ENCODE measurements at regions not wholly inside any gene's neighbourhood (a gene's known extent, or its start where the extent isn't known, plus 50 kb on each side); places are given as distances from the start of the nearest gene placed in this dataset.

GRCh38 chr15:96553931-96554330 lies 223.4 kb downstream of the NR2F2 start:
- no peaks in the 10 kb centered on the region for H3K36me3 ChIP-seq (replicated peaks)
- no peak overlapping the region for H3K27ac ChIP-seq
- TF ChIP-seq, protein P1, sequence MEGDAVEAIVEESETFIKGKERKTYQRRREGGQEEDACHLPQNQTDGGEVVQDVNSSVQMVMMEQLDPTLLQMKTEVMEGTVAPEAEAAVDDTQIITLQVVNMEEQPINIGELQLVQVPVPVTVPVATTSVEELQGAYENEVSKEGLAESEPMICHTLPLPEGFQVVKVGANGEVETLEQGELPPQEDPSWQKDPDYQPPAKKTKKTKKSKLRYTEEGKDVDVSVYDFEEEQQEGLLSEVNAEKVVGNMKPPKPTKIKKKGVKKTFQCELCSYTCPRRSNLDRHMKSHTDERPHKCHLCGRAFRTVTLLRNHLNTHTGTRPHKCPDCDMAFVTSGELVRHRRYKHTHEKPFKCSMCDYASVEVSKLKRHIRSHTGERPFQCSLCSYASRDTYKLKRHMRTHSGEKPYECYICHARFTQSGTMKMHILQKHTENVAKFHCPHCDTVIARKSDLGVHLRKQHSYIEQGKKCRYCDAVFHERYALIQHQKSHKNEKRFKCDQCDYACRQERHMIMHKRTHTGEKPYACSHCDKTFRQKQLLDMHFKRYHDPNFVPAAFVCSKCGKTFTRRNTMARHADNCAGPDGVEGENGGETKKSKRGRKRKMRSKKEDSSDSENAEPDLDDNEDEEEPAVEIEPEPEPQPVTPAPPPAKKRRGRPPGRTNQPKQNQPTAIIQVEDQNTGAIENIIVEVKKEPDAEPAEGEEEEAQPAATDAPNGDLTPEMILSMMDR (IDR thresholded peaks at IDR 0.05; ENCODE audit: low read depth, low read length, missing control alignments) = no peak
- no peak for DNase-seq
- in situ Hi-C loops (cut with HindIII; ENCODE audit: low pct_ligation_motif_present, low sequenced_read_pairs) = no loop called here
- H3K4me3 ChIP-seq (ENCODE audit: low read depth, low read length) = no peak overlapping the region
- H3K27me3 ChIP-seq (replicated peaks) = no peaks in the 10 kb centered on the region

GRCh38 chr15:96554541-96554940 lies 224.0 kb downstream of the NR2F2 start:
- H3K27me3 ChIP-seq (replicated peaks) = no peaks in the 10 kb centered on the region
- H3K36me3 ChIP-seq (replicated peaks) = no peaks in the 10 kb centered on the region
- no peak overlapping the region for H3K27ac ChIP-seq
- H3K4me3 ChIP-seq (ENCODE audit: low read depth, low read length) = no peak overlapping the region
- TF ChIP-seq, protein P1 (IDR thresholded peaks at IDR 0.05; ENCODE audit: low read depth, low read length, missing control alignments) = no peak
- DNase-seq = no peak
- in situ Hi-C loops (cut with HindIII; ENCODE audit: low pct_ligation_motif_present, low sequenced_read_pairs) = no loop called here

- Histone ChIP-seq H3K27me3 (replicated peaks) (no peaks in the 10 kb centered on the region), H3K4me3 (ENCODE audit: low read depth, low read length) (no peak overlapping the region), H3K36me3 (replicated peaks) (no peaks in the 10 kb centered on the region), H3K27ac (no peak overlapping the region)
- in situ Hi-C loops (cut with HindIII; ENCODE audit: low pct_ligation_motif_present, low sequenced_read_pairs) = no loop called here
- DNase-seq = no peak
- TF ChIP-seq, protein P1 (IDR thresholded peaks at IDR 0.05; ENCODE audit: low read depth, low read length, missing control alignments) = no peak
These were observed 228.6 kb downstream of the NR2F2 start for GRCh38 chr15:96559087-96559486.

DNA sequence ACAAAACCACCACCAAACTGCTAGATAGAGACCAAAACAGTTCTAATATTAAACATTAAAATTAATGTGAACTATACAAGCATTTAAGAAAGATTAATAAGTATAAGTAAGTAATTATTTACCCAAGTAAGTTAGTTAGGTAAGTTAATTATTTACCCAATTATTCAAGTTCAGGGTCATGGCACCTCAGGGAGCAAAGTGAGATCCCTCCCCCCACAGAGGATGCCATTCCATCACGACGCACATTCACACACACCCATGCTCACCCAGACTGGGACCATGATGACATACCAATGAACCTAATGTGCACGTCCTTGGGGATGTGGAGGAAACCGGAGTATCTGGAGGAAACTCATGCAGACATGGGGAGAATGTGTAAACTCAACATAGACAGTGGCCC lies 229.1 kb downstream of the NR2F2 start:
- no peak overlapping the region for H3K27ac ChIP-seq
- TF ChIP-seq, protein P1 (IDR thresholded peaks at IDR 0.05; ENCODE audit: low read depth, low read length, missing control alignments) = no peak
- no peaks in the 10 kb centered on the region for H3K36me3 ChIP-seq (replicated peaks)
- no peak overlapping the region for H3K4me3 ChIP-seq (ENCODE audit: low read depth, low read length)
- DNase-seq = no peak
- no peaks in the 10 kb centered on the region for H3K27me3 ChIP-seq (replicated peaks)
- in situ Hi-C loops (cut with HindIII; ENCODE audit: low pct_ligation_motif_present, low sequenced_read_pairs) = no loop called here

DNA sequence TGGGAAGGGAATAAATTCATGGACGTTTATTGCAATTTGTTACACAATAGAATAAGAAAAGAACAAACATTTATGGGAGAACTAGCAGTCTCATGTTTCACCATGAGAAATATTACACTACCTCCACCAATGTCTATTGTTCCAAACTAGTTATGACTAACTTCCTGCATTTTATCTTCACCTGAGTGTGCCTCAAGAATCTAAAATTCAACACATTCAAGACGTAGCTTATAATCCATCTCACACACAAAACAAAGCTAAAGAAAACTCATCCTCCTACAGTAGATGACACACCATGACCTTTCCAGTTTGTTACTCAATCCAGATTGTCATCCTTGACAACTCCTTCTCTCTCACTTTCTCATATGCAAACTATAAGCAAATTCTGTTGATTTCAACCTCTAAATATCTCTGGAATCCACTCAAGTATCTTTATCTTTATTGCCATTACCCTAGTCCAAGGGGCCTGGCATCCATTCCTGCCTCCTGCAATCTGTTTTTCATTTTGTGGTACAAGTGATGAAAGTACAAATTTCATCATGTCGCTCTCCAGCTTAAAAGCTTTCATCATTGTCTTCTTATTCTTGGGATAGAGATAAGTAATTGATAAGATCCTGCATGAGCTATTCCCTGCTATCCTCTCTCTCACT lies 229.9 kb downstream of the NR2F2 start:
- H3K27ac ChIP-seq = no peak overlapping the region
- H3K36me3 ChIP-seq (replicated peaks) = no peaks in the 10 kb centered on the region
- TF ChIP-seq, protein P1 (IDR thresholded peaks at IDR 0.05; ENCODE audit: low read depth, low read length, missing control alignments) = no peak
- H3K27me3 ChIP-seq (replicated peaks) = no peaks in the 10 kb centered on the region
- H3K4me3 ChIP-seq (ENCODE audit: low read depth, low read length) = no peak overlapping the region
- DNase-seq = no peak
- in situ Hi-C loops (cut with HindIII; ENCODE audit: low pct_ligation_motif_present, low sequenced_read_pairs) = no loop called here

DNA sequence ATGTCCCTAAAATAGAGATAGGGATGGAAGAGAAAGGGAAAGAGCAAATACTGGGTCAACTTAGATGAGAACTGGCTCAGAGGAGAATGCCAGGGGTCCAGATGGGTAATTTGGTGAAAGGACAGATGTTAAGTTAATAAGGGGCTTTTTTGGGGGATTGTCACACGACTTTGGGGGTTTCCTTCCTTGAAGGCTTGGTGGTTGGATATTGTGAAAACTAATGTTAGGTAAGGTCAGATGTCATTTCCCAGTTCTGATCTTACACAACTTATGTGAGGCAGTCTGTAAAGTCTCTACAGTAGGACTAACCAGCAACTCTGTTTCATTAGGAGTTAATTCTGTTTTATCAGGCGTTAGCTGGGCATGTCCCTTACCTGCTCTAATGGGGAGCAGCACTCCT lies 231.1 kb downstream of the NR2F2 start:
- no peak overlapping the region for H3K27ac ChIP-seq
- no peak overlapping the region for H3K4me3 ChIP-seq (ENCODE audit: low read depth, low read length)
- TF ChIP-seq, protein P1 (IDR thresholded peaks at IDR 0.05; ENCODE audit: low read depth, low read length, missing control alignments) = no peak
- no peaks in the 10 kb centered on the region for H3K27me3 ChIP-seq (replicated peaks)
- no peaks in the 10 kb centered on the region for H3K36me3 ChIP-seq (replicated peaks)
- in situ Hi-C loops (cut with HindIII; ENCODE audit: low pct_ligation_motif_present, low sequenced_read_pairs) = no loop called here
- no peak for DNase-seq

All from brain microvascular endothelial cell (primary cell).